ENCODE measurements at regions not wholly inside any gene's neighbourhood (a gene's known extent, or its start where the extent isn't known, plus 50 kb on each side); places are given as distances from the start of the nearest gene placed in this dataset.

- no peak for TF ChIP-seq ZNF329 (CRISPR knock-in tag; IDR thresholded peaks at IDR 0.05; ENCODE audit: low read depth)
- TF ChIP-seq ZFAT (CRISPR knock-in tag; conservative IDR thresholded peaks at IDR 0.05), result no peak
- no peak; the same call in 1 of the 2 replicates for TF ChIP-seq MAX (IDR thresholded peaks at IDR 0.05)
- no peak for TF ChIP-seq HMGA1 (CRISPR knock-in tag; conservative IDR thresholded peaks at IDR 0.05)
- TF ChIP-seq POGZ (CRISPR knock-in tag; IDR thresholded peaks at IDR 0.05), result peak; percentile 76; the same call in 1 of the 2 replicates
- TF ChIP-seq ZNF503 (CRISPR knock-in tag; IDR thresholded peaks at IDR 0.05), result peak; percentile 61; the same call in 1 of the 2 replicates
- TF ChIP-seq FIP1L1 (IDR thresholded peaks at IDR 0.05; ENCODE audit: borderline replicate concordance, insufficient read depth, low read depth, low read length), result no peak
- no peak for TF ChIP-seq AGO1 (IDR thresholded peaks at IDR 0.05; ENCODE audit: low read depth, low read length, poor library complexity, severe bottlenecking)
- TF ChIP-seq CEBPG (CRISPR knock-in tag; IDR thresholded peaks at IDR 0.05), result peak; percentile 40
- no peak for TF ChIP-seq CBX2 (IDR thresholded peaks at IDR 0.05; ENCODE audit: low read depth, low read length)
- no peak for TF ChIP-seq CBX2 (CRISPR knock-in tag; IDR thresholded peaks at IDR 0.05; ENCODE audit: low read depth)
- no peak for TF ChIP-seq U2AF2 (IDR thresholded peaks at IDR 0.05; ENCODE audit: low read depth, low read length)
- no peak for TF ChIP-seq ZNF7 (CRISPR knock-in tag; IDR thresholded peaks at IDR 0.05)
- TF ChIP-seq TOPORS (CRISPR knock-in tag; IDR thresholded peaks at IDR 0.05), result no peak
- no peak for TF ChIP-seq ZNF513 (CRISPR knock-in tag; conservative IDR thresholded peaks at IDR 0.05)
- peak; percentile 92; the same call in 1 of the 2 replicates for TF ChIP-seq HMG20A (CRISPR knock-in tag; IDR thresholded peaks at IDR 0.05; ENCODE audit: borderline replicate concordance)
- no peak for TF ChIP-seq SOX6 (IDR thresholded peaks at IDR 0.05)
- TF ChIP-seq SOX6 (CRISPR knock-in tag; IDR thresholded peaks at IDR 0.05), result peak; percentile 44; the same call in 1 of the 2 replicates
- peak; percentile 51 for TF ChIP-seq THAP11 (CRISPR knock-in tag; IDR thresholded peaks at IDR 0.05)
- peak; percentile 48; the same call in 1 of the 2 replicates for TF ChIP-seq ONECUT2 (CRISPR knock-in tag; IDR thresholded peaks at IDR 0.05)
- TF ChIP-seq PHB2 (IDR thresholded peaks at IDR 0.05; ENCODE audit: partially characterized antibody), result no peak
- no peak for TF ChIP-seq GRHL1 (CRISPR knock-in tag; conservative IDR thresholded peaks at IDR 0.05)
- no peak for TF ChIP-seq HOXD1 (CRISPR knock-in tag; IDR thresholded peaks at IDR 0.05)
- peak; percentile 68 for TF ChIP-seq KDM6A (CRISPR knock-in tag; IDR thresholded peaks at IDR 0.05; ENCODE audit: low read depth)
- no peak for TF ChIP-seq SNRNP70 (IDR thresholded peaks at IDR 0.05; ENCODE audit: low read depth, low read length)
- no peak for TF ChIP-seq ZNF224 (CRISPR knock-in tag; IDR thresholded peaks at IDR 0.05)
- TF ChIP-seq DR1 (CRISPR knock-in tag; IDR thresholded peaks at IDR 0.05), result no peak
These were observed 709.8 kb downstream of the EPM2A start (continued) for GRCh38 chr6:145025488-145025887.

Data from HepG2 (cell line).